Neural cell (in vitro differentiated cells): ENCODE measurements at regions not wholly inside any gene's neighbourhood (a gene's known extent, or its start where the extent isn't known, plus 50 kb on each side); places are given as distances from the start of the nearest gene placed in this dataset.

ENCODE experiments used
- H2AFZ ChIP-seq: fragments of 200-600, 300-800 bp; sonication (generic), shearing (Covaris generic); 2 replicates; pipeline ENCODE4 v1.6.0; 2014; ENCODE audit warnings: low read depth, mild to moderate bottlenecking, antibody characterized with exemption, low read length, moderate library complexity
- H3F3A ChIP-seq: fragments of 200-600 bp; shearing (Covaris generic); 2 replicates; pipeline ENCODE4 v1.6.1; 2016; ENCODE audit warnings: mild to moderate bottlenecking, moderate library complexity, mixed read lengths, antibody characterized with exemption, low read length; ENCODE audit not compliant: insufficient read depth, poor library complexity, severe bottlenecking
- H3K27ac ChIP-seq: fragments of 200-600, 300-800 bp; sonication (generic), shearing (Covaris generic); 2 replicates; pipeline ENCODE4 v1.5.1; 2014; ENCODE audit warnings: mild to moderate bottlenecking, low read length, moderate library complexity
- H3K27me3 ChIP-seq: fragments of 300-800, 200-600 bp; sonication (generic), shearing (Covaris generic); 2 replicates; pipeline ENCODE4 v1.6.0; 2014; ENCODE audit warnings: mild to moderate bottlenecking, low read depth, low read length, moderate library complexity; ENCODE audit not compliant: insufficient read depth
- H3K36me3 ChIP-seq: fragments of 300-800, 200-600 bp; sonication (generic), shearing (Covaris generic); 2 replicates; pipeline ENCODE4 v1.5.1; 2014; ENCODE audit warnings: mild to moderate bottlenecking, antibody characterized with exemption, low read length, moderate library complexity; ENCODE audit not compliant: insufficient read depth
- H3K4me2 ChIP-seq: fragments of 300-800, 200-600 bp; sonication (generic), shearing (Covaris generic); 2 replicates; pipeline ENCODE4 v1.6.0; 2014; ENCODE audit warnings: mild to moderate bottlenecking, low read length
- H3K4me3 ChIP-seq: fragments of 300-800, 200-600 bp; sonication (generic), shearing (Covaris generic); 2 replicates; pipeline ENCODE4 v1.5.1; 2014; ENCODE audit warnings: mild to moderate bottlenecking, low read length, moderate library complexity
- H3K79me2 ChIP-seq: fragments of 200-600 bp; shearing (Covaris generic); replicated peaks from 2 replicates; pipeline ENCODE4 v1.6.0; 2014; ENCODE audit warnings: mild to moderate bottlenecking, low read length, moderate library complexity; ENCODE audit not compliant: insufficient read depth
- H3K9ac ChIP-seq: fragments of 300-800, 200-600 bp; sonication (generic), shearing (Covaris generic); 2 replicates; pipeline ENCODE4 v1.6.1; 2016; ENCODE audit warnings: mild to moderate bottlenecking, low read length, mixed read lengths
- H3K9me2 ChIP-seq: fragments of 200-600 bp; shearing (Covaris generic); 2 replicates; pipeline ENCODE4 v1.6.1; 2016; ENCODE audit warnings: mild to moderate bottlenecking, low read length, mixed read lengths; ENCODE audit not compliant: insufficient read depth
- H3K9me3 ChIP-seq: fragments of 200-600, 300-800 bp; sonication (generic), shearing (Covaris generic); 2 replicates; pipeline ENCODE4 v1.6.1; 2016; ENCODE audit warnings: mild to moderate bottlenecking, mixed run types, low read length, moderate library complexity, mixed read lengths
- H4K20me1 ChIP-seq: fragments of 200-600 bp; shearing (Covaris generic); 2 replicates; pipeline ENCODE4 v1.6.1; 2016; ENCODE audit warnings: mild to moderate bottlenecking, mixed run types; ENCODE audit not compliant: insufficient read depth
- CTCF ChIP-seq: fragments of 450-650 bp; IDR thresholded peaks from 2 replicates; pipeline ENCODE4 v1.5.1; 2014; ENCODE audit warnings: antibody characterized with exemption, mild to moderate bottlenecking, moderate library complexity; ENCODE audit not compliant: poor library complexity, severe bottlenecking
- EP300 ChIP-seq: fragments of 450-650 bp; conservative IDR thresholded peaks from 2 replicates; pipeline ENCODE4 v1.6.1; 2014; ENCODE audit warnings: antibody characterized with exemption, mild to moderate bottlenecking, moderate library complexity; ENCODE audit not compliant: poor library complexity, severe bottlenecking
- EZH2 ChIP-seq: fragments of 200-600, 300-800 bp; shearing (Covaris generic), sonication (generic); IDR thresholded peaks from 2 replicates; pipeline ENCODE4 v1.6.1; 2014; ENCODE audit warnings: antibody characterized with exemption, low read length, borderline replicate concordance, mild to moderate bottlenecking; ENCODE audit not compliant: insufficient read depth, poor library complexity, severe bottlenecking
- MXI1 ChIP-seq: fragments of 450-650 bp; conservative IDR thresholded peaks from 2 replicates; pipeline ENCODE4 v1.6.1; 2014; ENCODE audit warnings: antibody characterized with exemption, mild to moderate bottlenecking; ENCODE audit not compliant: poor library complexity, severe bottlenecking
- POLR2AphosphoS5 ChIP-seq: IDR thresholded peaks from 2 replicates; pipeline ENCODE4 v1.6.1; 2012
- RAD21 ChIP-seq: fragments of 450-650 bp; conservative IDR thresholded peaks from 2 replicates; pipeline ENCODE4 v1.6.1; 2014; ENCODE audit warnings: antibody characterized with exemption, mild to moderate bottlenecking, moderate library complexity
- REST ChIP-seq: IDR thresholded peaks from 2 replicates; pipeline ENCODE4 v1.6.1; 2012; ENCODE audit warnings: borderline replicate concordance
- SMC3 ChIP-seq: fragments of 450-650 bp; conservative IDR thresholded peaks from 2 replicates; pipeline ENCODE4 v1.6.1; 2014; ENCODE audit warnings: antibody characterized with exemption, mild to moderate bottlenecking, moderate library complexity; ENCODE audit not compliant: poor library complexity
- TAF1 ChIP-seq: IDR thresholded peaks from 2 replicates; pipeline ENCODE4 v1.6.1; 2012; ENCODE audit warnings: low read depth

- Histone ChIP-seq H3K27ac (no peak overlapping the region), H3K36me3 (no peaks in the 10 kb centered on the region), H3K27me3 (no peaks in the 10 kb centered on the region), H3K9ac (no peak overlapping the region), H3K4me3 (no peak overlapping the region), H4K20me1 (no peaks in the 10 kb centered on the region), H3K9me3 (no peaks in the 10 kb centered on the region), H3K79me2 (no peaks in the 10 kb centered on the region), H2AFZ (no peak overlapping the region), H3K9me2 (no peaks in the 10 kb centered on the region), H3F3A (no peaks in the 10 kb centered on the region), H3K4me2 (no peak overlapping the region)
- TF ChIP-seq EP300 (no peak), EZH2 (no peak), SMC3 (no peak)
These were observed 777.8 kb upstream of the LUZP2 start for GRCh38 chr11:23719016-23719415.

GRCh38 chr11:23723861-23724260, 773.0 kb upstream of the LUZP2 start:
- Histone ChIP-seq H3F3A (no peaks in the 10 kb centered on the region), H3K4me3 (no peak overlapping the region), H2AFZ (no peak overlapping the region), H3K27me3 (no peaks in the 10 kb centered on the region), H3K9me3 (no peaks in the 10 kb centered on the region), H3K27ac (no peak overlapping the region), H3K4me2 (no peak overlapping the region), H3K9me2 (no peaks in the 10 kb centered on the region), H3K9ac (no peak overlapping the region), H3K36me3 (no peaks in the 10 kb centered on the region), H3K79me2 (no peaks in the 10 kb centered on the region), H4K20me1 (no peaks in the 10 kb centered on the region)
- no peak for TF ChIP-seq TAF1
- TF ChIP-seq REST, result no peak
- no peak for TF ChIP-seq POLR2AphosphoS5
- TF ChIP-seq CTCF, result no peak
- TF ChIP-seq EP300, result no peak
- TF ChIP-seq RAD21, result no peak
- TF ChIP-seq MXI1, result no peak
- no peak for TF ChIP-seq SMC3
- TF ChIP-seq EZH2, result no peak

- Histone ChIP-seq H3K4me3 (no peak overlapping the region), H3K9me3 (no peaks in the 10 kb centered on the region), H2AFZ (no peak overlapping the region), H3K9me2 (no peaks in the 10 kb centered on the region), H3K4me2 (no peak overlapping the region), H3K27ac (no peak overlapping the region), H3K79me2 (no peaks in the 10 kb centered on the region), H3F3A (no peaks in the 10 kb centered on the region), H3K9ac (no peak overlapping the region), H4K20me1 (no peaks in the 10 kb centered on the region), H3K27me3 (no peaks in the 10 kb centered on the region), H3K36me3 (no peaks in the 10 kb centered on the region)
- TF ChIP-seq MXI1, result no peak
- TF ChIP-seq POLR2AphosphoS5, result no peak
- no peak for TF ChIP-seq CTCF
- no peak for TF ChIP-seq EP300
- TF ChIP-seq RAD21, result no peak
- no peak for TF ChIP-seq TAF1
- no peak for TF ChIP-seq REST
These were observed 771.1 kb upstream of the LUZP2 start for GRCh38 chr11:23725752-23726151.
